Immature natural killer cell (primary cell): ENCODE measurements at regions not wholly inside any gene's neighbourhood (a gene's known extent, or its start where the extent isn't known, plus 50 kb on each side); places are given as distances from the start of the nearest gene placed in this dataset.
"Not testable (repeated sequence)": the region's sequence is repeated elsewhere in the genome, so short reads cannot be mapped to it uniquely, and the experiment has no call there.

ENCODE experiments used
- DNase-seq, 3 donors: peaks; one replicate each; pipeline ENCODE4 v3.0.0; 2022; ENCODE audit warnings: mixed read lengths in 1 of 3
- H3K27ac Mint-ChIP-seq, 6 donors: one replicate each; pipeline ENCODE4 v1.8.0; 2020; ENCODE audit warnings: mixed read lengths in 6 of 6, mild to moderate bottlenecking in 5 of 6, inconsistent platforms in 4 of 6, moderate library complexity in 3 of 6
- H3K27me3 Mint-ChIP-seq, 3 donors: one replicate each; pipeline ENCODE4 v1.8.0; 2020 to 2021; ENCODE audit warnings: low read depth in 3 of 3, mild to moderate bottlenecking in 3 of 3, mixed read lengths in 3 of 3, moderate library complexity in 3 of 3, inconsistent platforms in 1 of 3
- H3K36me3 Mint-ChIP-seq, 3 donors: one replicate each; pipeline ENCODE4 v1.8.0; 2020; ENCODE audit warnings: mixed read lengths in 3 of 3, inconsistent platforms in 2 of 3, mild to moderate bottlenecking in 2 of 3
- H3K4me1 Mint-ChIP-seq, 2 donors: one replicate each; pipeline ENCODE4 v1.8.0; 2020; ENCODE audit warnings: inconsistent platforms in 2 of 2, mild to moderate bottlenecking in 2 of 2, mixed read lengths in 2 of 2, moderate library complexity in 1 of 2
- H3K4me3 Mint-ChIP-seq, 5 donors: one replicate each; pipeline ENCODE4 v1.8.0; 2020; ENCODE audit warnings: mild to moderate bottlenecking in 5 of 5, mixed read lengths in 5 of 5, inconsistent platforms in 3 of 5, moderate library complexity in 3 of 5
- H3K9me3 Mint-ChIP-seq, 6 donors: one replicate each; pipeline ENCODE4 v1.8.0; 2020; ENCODE audit warnings: mild to moderate bottlenecking in 6 of 6, mixed read lengths in 6 of 6, inconsistent platforms in 4 of 6, moderate library complexity in 3 of 6

GRCh38 chr12:118544569-118544968 lies 168.2 kb downstream of the SUDS3 start:
- no peaks in the 10 kb centered on the region for H3K36me3 Mint-ChIP-seq
- H3K9me3 Mint-ChIP-seq: peaks cover 0 to 6% (median 0%) of the 10 kb centered on the region in 6 donors
- H3K4me3 Mint-ChIP-seq: no peak overlapping the region
- H3K4me1 Mint-ChIP-seq: no peaks in the 10 kb centered on the region
- H3K27me3 Mint-ChIP-seq: peaks cover 4 to 6% (median 5%) of the 10 kb centered on the region in 3 donors
- DNase-seq: no peak
- peak overlapping the region in 1 of 6 donors; percentile 36 for H3K27ac Mint-ChIP-seq

- not testable (repeated sequence) for DNase-seq, H3K9me3 Mint-ChIP-seq, H3K4me1 Mint-ChIP-seq, H3K27me3 Mint-ChIP-seq, H3K36me3 Mint-ChIP-seq, H3K4me3 Mint-ChIP-seq, H3K27ac Mint-ChIP-seq
Measured at GRCh38 chr12:118547606-118548005, 171.3 kb downstream of the SUDS3 start.

GRCh38 chr12:118548887-118549509 lies 172.6 kb downstream of the SUDS3 start:
- no peak for DNase-seq
- H3K4me1 Mint-ChIP-seq: no peaks in the 10 kb centered on the region
- H3K27me3 Mint-ChIP-seq: peaks cover 0 to 3% (median 2%) of the 10 kb centered on the region in 3 donors

GRCh38 chr12:118549510-118549980 lies 173.2 kb downstream of the SUDS3 start:
- H3K27me3 Mint-ChIP-seq: peaks cover 0 to 3% (median 2%) of the 10 kb centered on the region in 3 donors
- no peak for DNase-seq
- no peaks in the 10 kb centered on the region for H3K4me1 Mint-ChIP-seq
- no peak overlapping the region for H3K4me3 Mint-ChIP-seq
- no peak overlapping the region for H3K27ac Mint-ChIP-seq
- peaks cover 0 to 8% (median 0%) of the 10 kb centered on the region in 6 donors for H3K9me3 Mint-ChIP-seq
- no peaks in the 10 kb centered on the region for H3K36me3 Mint-ChIP-seq

More at GRCh38 chr12:118548887-118549509, 172.6 kb downstream of the SUDS3 start:
- H3K36me3 Mint-ChIP-seq: no peaks in the 10 kb centered on the region
- peaks cover 0 to 7% (median 0%) of the 10 kb centered on the region in 6 donors for H3K9me3 Mint-ChIP-seq
- no peak overlapping the region for H3K4me3 Mint-ChIP-seq
- H3K27ac Mint-ChIP-seq: no peak overlapping the region

- DNase-seq: no peak
- H3K27me3 Mint-ChIP-seq: peaks cover 0 to 2% (median 0%) of the 10 kb centered on the region in 3 donors
- H3K36me3 Mint-ChIP-seq: no peaks in the 10 kb centered on the region
- peaks cover 0 to 2% (median 0%) of the 10 kb centered on the region in 6 donors for H3K9me3 Mint-ChIP-seq
- H3K4me3 Mint-ChIP-seq: no peak overlapping the region
- no peak overlapping the region for H3K27ac Mint-ChIP-seq
- no peaks in the 10 kb centered on the region for H3K4me1 Mint-ChIP-seq
Measured at GRCh38 chr12:118553856-118554504, 177.6 kb downstream of the SUDS3 start.

- Mint-ChIP-seq H3K36me3 (no peaks in the 10 kb centered on the region), H3K4me3 (no peak overlapping the region), H3K27ac (no peak overlapping the region), H3K4me1 (no peaks in the 10 kb centered on the region), H3K27me3 (peaks cover 0 to 2% (median 2%) of the 10 kb centered on the region in 3 donors), H3K9me3 (peaks cover 0 to 4% (median 0%) of the 10 kb centered on the region in 6 donors)
- no peak for DNase-seq
Measured at GRCh38 chr12:118558941-118559340, 182.6 kb downstream of the SUDS3 start.

GRCh38 chr12:118560733-118561132 lies 184.4 kb downstream of the SUDS3 start:
- Mint-ChIP-seq H3K27ac (no peak overlapping the region), H3K27me3 (peaks cover 0 to 5% (median 2%) of the 10 kb centered on the region in 3 donors), H3K4me3 (no peak overlapping the region)

GRCh38 chr12:118571730-118572129 lies 195.4 kb downstream of the SUDS3 start:
- peaks cover 0 to 5% (median 3%) of the 10 kb centered on the region in 3 donors for H3K27me3 Mint-ChIP-seq

More at GRCh38 chr12:118560733-118561132, 184.4 kb downstream of the SUDS3 start:
- Mint-ChIP-seq H3K4me1 (no peaks in the 10 kb centered on the region), H3K36me3 (no peaks in the 10 kb centered on the region), H3K9me3 (peaks cover 0 to 5% (median 0%) of the 10 kb centered on the region in 6 donors)
- DNase-seq: no peak

GRCh38 chr12:118574288-118574687 lies 197.9 kb downstream of the SUDS3 start:
- Mint-ChIP-seq H3K27me3 (peaks cover 0 to 5% (median 2%) of the 10 kb centered on the region in 3 donors), H3K4me3 (no peak overlapping the region), H3K4me1 (no peaks in the 10 kb centered on the region), H3K27ac (no peak overlapping the region), H3K36me3 (no peaks in the 10 kb centered on the region), H3K9me3 (peaks cover 0 to 4% (median 0%) of the 10 kb centered on the region in 6 donors)
- DNase-seq: no peak

More at GRCh38 chr12:118571730-118572129, 195.4 kb downstream of the SUDS3 start:
- DNase-seq: no peak
- H3K27ac Mint-ChIP-seq: no peak overlapping the region
- no peaks in the 10 kb centered on the region for H3K36me3 Mint-ChIP-seq
- no peak overlapping the region for H3K4me3 Mint-ChIP-seq
- no peaks in the 10 kb centered on the region for H3K4me1 Mint-ChIP-seq
- H3K9me3 Mint-ChIP-seq: peaks cover 0 to 4% (median 0%) of the 10 kb centered on the region in 6 donors

- no peaks in the 10 kb centered on the region for H3K36me3 Mint-ChIP-seq
- H3K27me3 Mint-ChIP-seq: peaks cover 0 to 2% (median 0%) of the 10 kb centered on the region in 3 donors
- no peak overlapping the region for H3K27ac Mint-ChIP-seq
- no peaks in the 10 kb centered on the region for H3K4me1 Mint-ChIP-seq
- H3K4me3 Mint-ChIP-seq: no peak overlapping the region
- peaks cover 0 to 4% (median 0%) of the 10 kb centered on the region in 6 donors for H3K9me3 Mint-ChIP-seq
- DNase-seq: no peak
Measured at GRCh38 chr12:118575730-118576129, 199.4 kb downstream of the SUDS3 start.

- H3K36me3 Mint-ChIP-seq: no peaks in the 10 kb centered on the region
- no peaks in the 10 kb centered on the region for H3K9me3 Mint-ChIP-seq
- no peak overlapping the region for H3K27ac Mint-ChIP-seq
- no peak overlapping the region for H3K4me3 Mint-ChIP-seq
- DNase-seq: no peak
- no peaks in the 10 kb centered on the region for H3K4me1 Mint-ChIP-seq
- H3K27me3 Mint-ChIP-seq: no peaks in the 10 kb centered on the region
Measured at GRCh38 chr12:118581371-118581770, 205.0 kb downstream of the SUDS3 start.

- H3K9me3 Mint-ChIP-seq: no peaks in the 10 kb centered on the region
- no peak overlapping the region for H3K4me3 Mint-ChIP-seq
- no peak overlapping the region for H3K27ac Mint-ChIP-seq
- DNase-seq: no peak
- H3K27me3 Mint-ChIP-seq: no peaks in the 10 kb centered on the region
- no peaks in the 10 kb centered on the region for H3K4me1 Mint-ChIP-seq
- H3K36me3 Mint-ChIP-seq: no peaks in the 10 kb centered on the region
Measured at GRCh38 chr12:118582863-118583262, 206.5 kb downstream of the SUDS3 start.

- H3K4me1 Mint-ChIP-seq: no peaks in the 10 kb centered on the region
- H3K36me3 Mint-ChIP-seq: no peaks in the 10 kb centered on the region
- no peak for DNase-seq
- H3K27me3 Mint-ChIP-seq: peaks cover 0 to 3% (median 0%) of the 10 kb centered on the region in 3 donors
- H3K4me3 Mint-ChIP-seq: no peak overlapping the region
- H3K27ac Mint-ChIP-seq: no peak overlapping the region
- peaks cover 0 to 2% (median 0%) of the 10 kb centered on the region in 6 donors for H3K9me3 Mint-ChIP-seq
Measured at GRCh38 chr12:118586433-118586832, 210.1 kb downstream of the SUDS3 start.

- no peaks in the 10 kb centered on the region for H3K36me3 Mint-ChIP-seq
- DNase-seq: no peak
- H3K4me3 Mint-ChIP-seq: no peak overlapping the region
- H3K9me3 Mint-ChIP-seq: peaks cover 0 to 2% (median 0%) of the 10 kb centered on the region in 6 donors
- no peak overlapping the region for H3K27ac Mint-ChIP-seq
- H3K4me1 Mint-ChIP-seq: no peaks in the 10 kb centered on the region
- H3K27me3 Mint-ChIP-seq: peaks cover 0 to 3% (median 0%) of the 10 kb centered on the region in 3 donors
Measured at GRCh38 chr12:118589162-118589561, 212.8 kb downstream of the SUDS3 start.
